Natural killer cell (primary cell): ENCODE measurements at regions not wholly inside any gene's neighbourhood (a gene's known extent, or its start where the extent isn't known, plus 50 kb on each side); places are given as distances from the start of the nearest gene placed in this dataset.

Experiments used
- ATAC-seq, 3 donors: fragments of 150-1000 bp in 2 of 3; fragments of 200-7000 bp in 1 of 3; cut with Tn5 transposase; 1 replicate in 1 of 3; 2 replicates in 2 of 3; pipeline ENCODE4 v1.10.0; 2021; ENCODE audit warnings: mild to moderate bottlenecking in 2 of 3, moderate library complexity in 2 of 3
- DNase-seq, 2 donors: peaks; one replicate each; pipeline versions ENCODE4 v3.0.0 to v3.0.0-alpha.2; 2013 to 2021; ENCODE audit warnings: mixed read lengths in 1 of 2
- H3K27ac ChIP-seq: one replicate; pipeline ENCODE4 v1.5.1; 2013; ENCODE audit warnings: mild to moderate bottlenecking, low read length
- H3K27me3 ChIP-seq: one replicate; pipeline ENCODE4 v1.6.1; 2013; ENCODE audit warnings: low read length; ENCODE audit not compliant: control insufficient read depth, insufficient read depth
- H3K36me3 ChIP-seq: one replicate; pipeline ENCODE4 v1.6.1; 2013; ENCODE audit warnings: low read length; ENCODE audit not compliant: control insufficient read depth, insufficient read depth
- H3K4me1 ChIP-seq: one replicate; pipeline ENCODE4 v1.6.1; 2013; ENCODE audit warnings: low read length; ENCODE audit not compliant: control insufficient read depth, insufficient read depth
- H3K4me3 ChIP-seq: one replicate; pipeline ENCODE4 v1.5.1; 2013; ENCODE audit warnings: low read length
- H3K9me3 ChIP-seq: one replicate; pipeline ENCODE4 v1.6.1; 2013; ENCODE audit warnings: low read length; ENCODE audit not compliant: control insufficient read depth, insufficient read depth
- H3K27ac Mint-ChIP-seq, 2 donors: one replicate each; pipeline ENCODE4 v1.8.0; 2022; ENCODE audit warnings: mild to moderate bottlenecking in 2 of 2, mixed read lengths in 2 of 2, moderate library complexity in 1 of 2
- H3K27me3 Mint-ChIP-seq, 2 donors: one replicate each; pipeline ENCODE4 v1.8.0; 2022; ENCODE audit warnings: low read depth in 2 of 2, mixed read lengths in 2 of 2
- H3K36me3 Mint-ChIP-seq: one replicate; pipeline ENCODE4 v1.8.0; 2022; ENCODE audit warnings: mixed read lengths
- H3K4me1 Mint-ChIP-seq, 2 donors: one replicate each; pipeline ENCODE4 v1.8.0; 2022; ENCODE audit warnings: mixed read lengths in 2 of 2
- H3K4me3 Mint-ChIP-seq: one replicate; pipeline ENCODE4 v1.8.0; 2022; ENCODE audit warnings: mild to moderate bottlenecking, moderate library complexity, mixed read lengths
- H3K9me3 Mint-ChIP-seq, 2 donors: one replicate each; pipeline ENCODE4 v1.8.0; 2022; ENCODE audit warnings: mixed read lengths in 2 of 2
- CTCF ChIP-seq: fragments of 200-600 bp; IDR thresholded peaks from one replicate; pipeline ENCODE4 v1.8.0; 2022; ENCODE audit warnings: antibody characterized with exemption
- WGBS: methylation state at CpG from one replicate; pipeline ENCODE4 v1.1.7; 2013; ENCODE audit warnings: missing lambda C conversion rate; ENCODE audit not compliant: insufficient coverage; 5-methylcytosine and 5-hydroxymethylcytosine counted together
- intact Hi-C: fragments of 100-400 bp; cut with micrococcal nuclease; formaldehyde crosslinking; loops from one replicate; pipeline ENCODE4 v1.14.2; 2022

- H3K9me3 ChIP-seq = no peaks in the 10 kb centered on the region
- Mint-ChIP-seq H3K9me3 (no peaks in the 10 kb centered on the region), H3K27ac (no peak overlapping the region), H3K4me1 (peaks cover 0 to 15% of the 10 kb centered on the region in 2 donors), H3K27me3 (peaks cover 48 to 92% of the 10 kb centered on the region in 2 donors), H3K36me3 (no peaks in the 10 kb centered on the region), H3K4me3 (no peak overlapping the region)
- 73% methylated on average over 4 of the region's 4 CpGs for WGBS
- intact Hi-C loops = loop anchor here (10.0 kb wide), 1 partner anchor 855 kb away; no protein-coding TSS in a partner anchor
- no peak for TF ChIP-seq CTCF
- no peak overlapping the region for H3K4me3 ChIP-seq
- DNase-seq (no peak), ATAC-seq (no peak)
- no peaks in the 10 kb centered on the region for H3K27me3 ChIP-seq
- H3K4me1 ChIP-seq = no peaks in the 10 kb centered on the region
- no peaks in the 10 kb centered on the region for H3K36me3 ChIP-seq
- no peak overlapping the region for H3K27ac ChIP-seq
Observed at GRCh38 chr19:30689474-30689873, 317.3 kb downstream of the ZNF536 start.

- no peak overlapping the region for H3K27ac Mint-ChIP-seq
- H3K27me3 ChIP-seq = no peaks in the 10 kb centered on the region
- H3K27ac ChIP-seq = no peak overlapping the region
- DNase-seq (no peak), ATAC-seq (no peak)
- no peaks in the 10 kb centered on the region for H3K36me3 ChIP-seq
- no peaks in the 10 kb centered on the region for H3K36me3 Mint-ChIP-seq
- intact Hi-C loops = loop anchor here (10.0 kb wide), 1 partner anchor 856 kb away; no protein-coding TSS in a partner anchor
- no peaks in the 10 kb centered on the region for H3K4me1 ChIP-seq
- H3K9me3 ChIP-seq = no peaks in the 10 kb centered on the region
- TF ChIP-seq CTCF = no peak
- H3K4me3 Mint-ChIP-seq = no peak overlapping the region
- no peak overlapping the region for H3K4me3 ChIP-seq
- peaks cover 52 to 92% of the 10 kb centered on the region in 2 donors for H3K27me3 Mint-ChIP-seq
- H3K4me1 Mint-ChIP-seq = peaks cover 0 to 9% of the 10 kb centered on the region in 2 donors
- WGBS = 79% methylated on average over 5 of the region's 5 CpGs
- H3K9me3 Mint-ChIP-seq = no peaks in the 10 kb centered on the region
Observed at GRCh38 chr19:30688696-30689095, 316.5 kb downstream of the ZNF536 start.

GRCh38 chr19:30686826-30687566 is 314.8 kb downstream of the ZNF536 start:
- Mint-ChIP-seq H3K27ac (no peak overlapping the region), H3K36me3 (no peaks in the 10 kb centered on the region), H3K9me3 (no peaks in the 10 kb centered on the region), H3K27me3 (peaks cover 53 to 87% of the 10 kb centered on the region in 2 donors), H3K4me1 (peaks cover 0 to under 1% of the 10 kb centered on the region in 2 donors), H3K4me3 (no peak overlapping the region)
- no peak for ATAC-seq
- H3K4me3 ChIP-seq = no peak overlapping the region
- no peak overlapping the region for H3K27ac ChIP-seq
- no peaks in the 10 kb centered on the region for H3K9me3 ChIP-seq
- WGBS = 16% methylated on average over 8 of the region's 16 CpGs
- intact Hi-C loops = loop anchor here (10.0 kb wide), 1 partner anchor 858 kb away; no protein-coding TSS in a partner anchor
- TF ChIP-seq CTCF = no peak
- H3K27me3 ChIP-seq = no peaks in the 10 kb centered on the region
- DNase-seq = no peak
- H3K36me3 ChIP-seq = no peaks in the 10 kb centered on the region
- no peaks in the 10 kb centered on the region for H3K4me1 ChIP-seq
